GM06990 (cell line): ENCODE measurements at regions not wholly inside any gene's neighbourhood (a gene's known extent, or its start where the extent isn't known, plus 50 kb on each side); places are given as distances from the start of the nearest gene placed in this dataset.

ENCODE experiments used
- DNase-seq: peaks from one replicate; pipeline ENCODE4 v3.0.0-alpha.2; 2011; ENCODE audit not compliant: insufficient read length; ENCODE audit errors: extremely low read depth
- H3K27me3 ChIP-seq: replicated peaks from 2 replicates; pipeline ENCODE4 v1.6.0; 2011; ENCODE audit warnings: low read length; ENCODE audit not compliant: control insufficient read depth, insufficient read depth
- H3K36me3 ChIP-seq: 2 replicates; pipeline ENCODE4 v1.5.1; 2011; ENCODE audit warnings: low read length; ENCODE audit not compliant: control insufficient read depth, insufficient read depth
- H3K4me3 ChIP-seq: replicated peaks from 2 replicates; pipeline ENCODE4 v1.5.1; 2011; ENCODE audit warnings: low read depth, mild to moderate bottlenecking, control low read depth, low read length
- CTCF ChIP-seq: IDR thresholded peaks from 2 replicates; pipeline ENCODE4 v1.5.1; 2011; ENCODE audit warnings: low read length, control low read depth, mild to moderate bottlenecking, inconsistent platforms; ENCODE audit not compliant: insufficient read depth, poor library complexity, severe bottlenecking

GRCh38 chr9:90296539-90296938, 346.1 kb downstream of the DIRAS2 start:
- H3K4me3 ChIP-seq = no peak overlapping the region
- DNase-seq = no peak
- no peaks in the 10 kb centered on the region for H3K36me3 ChIP-seq
- no peak for TF ChIP-seq CTCF
- no peaks in the 10 kb centered on the region for H3K27me3 ChIP-seq

- no peaks in the 10 kb centered on the region for H3K36me3 ChIP-seq
- no peak for DNase-seq
- H3K27me3 ChIP-seq = no peaks in the 10 kb centered on the region; the same call in 1 of the 2 replicates
- no peak overlapping the region for H3K4me3 ChIP-seq
- no peak for TF ChIP-seq CTCF
These were observed 342.7 kb downstream of the DIRAS2 start for GRCh38 chr9:90299968-90300367.

GRCh38 chr9:90300611-90301276, 341.9 kb downstream of the DIRAS2 start:
- Histone ChIP-seq H3K4me3 (no peak overlapping the region), H3K36me3 (no peaks in the 10 kb centered on the region), H3K27me3 (no peaks in the 10 kb centered on the region; the same call in none of the 2 replicates)
- TF ChIP-seq CTCF = no peak
- DNase-seq = no peak

- Histone ChIP-seq H3K36me3 (no peaks in the 10 kb centered on the region), H3K4me3 (no peak overlapping the region), H3K27me3 (no peaks in the 10 kb centered on the region; the same call in none of the 2 replicates)
- no peak for TF ChIP-seq CTCF
- DNase-seq = no peak
These were observed 341.4 kb downstream of the DIRAS2 start for GRCh38 chr9:90301277-90301653.

- no peaks in the 10 kb centered on the region; the same call in none of the 2 replicates for H3K27me3 ChIP-seq
- DNase-seq = no peak
- no peaks in the 10 kb centered on the region for H3K36me3 ChIP-seq
- H3K4me3 ChIP-seq = no peak overlapping the region
- TF ChIP-seq CTCF = no peak
These were observed 339.0 kb downstream of the DIRAS2 start for GRCh38 chr9:90303655-90304054.

- no peak for TF ChIP-seq CTCF
- DNase-seq = no peak
- Histone ChIP-seq H3K4me3 (no peak overlapping the region), H3K27me3 (no peaks in the 10 kb centered on the region; the same call in none of the 2 replicates), H3K36me3 (no peaks in the 10 kb centered on the region)
These were observed 336.5 kb downstream of the DIRAS2 start for GRCh38 chr9:90306158-90306557.
